Effector memory CD4-positive, alpha-beta T cell (primary cell): ENCODE measurements at regions not wholly inside any gene's neighbourhood (a gene's known extent, or its start where the extent isn't known, plus 50 kb on each side); places are given as distances from the start of the nearest gene placed in this dataset.

ENCODE experiments used
- DNase-seq, 3 donors: peaks; one replicate each; pipeline ENCODE4 v3.0.0-alpha.2; 2020
- H3K27ac ChIP-seq: 2 replicates; pipeline ENCODE4 v1.7.0; 2013; ENCODE audit warnings: mild to moderate bottlenecking, low read length, moderate library complexity; ENCODE audit not compliant: insufficient read depth, poor library complexity, severe bottlenecking
- H3K27me3 ChIP-seq: replicated peaks from 2 replicates; pipeline ENCODE4 v1.7.0; 2013; ENCODE audit warnings: mild to moderate bottlenecking, low read length; ENCODE audit not compliant: insufficient read depth, control insufficient read depth, poor library complexity, severe bottlenecking
- H3K36me3 ChIP-seq: 2 replicates; pipeline ENCODE4 v1.7.0; 2013; ENCODE audit warnings: mild to moderate bottlenecking, low read length, moderate library complexity; ENCODE audit not compliant: control insufficient read depth, insufficient read depth
- H3K4me1 ChIP-seq: 2 replicates; pipeline ENCODE4 v1.7.0; 2013; ENCODE audit warnings: low read length, mild to moderate bottlenecking; ENCODE audit not compliant: control insufficient read depth, insufficient read depth, poor library complexity, severe bottlenecking
- H3K4me3 ChIP-seq: 2 replicates; pipeline ENCODE4 v1.7.0; 2013; ENCODE audit warnings: low read length, low read depth, mild to moderate bottlenecking; ENCODE audit not compliant: insufficient read depth, poor library complexity, severe bottlenecking
- H3K9me3 ChIP-seq: 2 replicates; pipeline ENCODE4 v1.7.0; 2013; ENCODE audit warnings: mild to moderate bottlenecking, low read length, moderate library complexity; ENCODE audit not compliant: control insufficient read depth

DNA sequence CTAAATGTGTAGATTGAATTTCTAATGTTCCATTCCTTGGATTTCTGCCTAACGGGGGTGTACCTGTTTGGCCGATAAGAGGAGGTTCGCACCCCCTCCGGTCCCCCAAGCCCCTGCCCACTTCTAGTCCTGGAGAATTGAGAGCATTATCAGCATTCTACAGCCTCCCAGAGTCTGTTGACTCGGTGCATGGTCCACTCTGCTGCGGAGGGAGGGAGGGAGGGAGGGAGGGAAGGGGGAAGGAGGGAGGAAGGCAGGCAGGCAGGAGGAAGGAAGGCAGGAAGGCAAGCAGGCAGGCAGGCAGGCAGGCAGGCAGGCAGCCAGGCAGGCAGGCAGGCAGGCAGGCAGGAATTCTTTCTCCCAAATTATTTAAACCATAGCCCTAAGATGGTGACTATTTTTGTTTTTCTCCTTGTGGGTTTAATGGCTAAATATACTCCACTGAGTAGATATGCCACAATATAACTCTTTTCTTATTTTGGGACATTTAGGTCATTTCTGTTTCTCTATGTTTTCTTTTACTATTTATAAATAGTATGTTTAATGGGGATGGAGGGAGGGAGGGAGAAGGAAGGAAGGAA, 69.5 kb upstream of the CHST15 start:
- no peak overlapping the region for H3K27ac ChIP-seq
- H3K36me3 ChIP-seq: no peaks in the 10 kb centered on the region
- no peak overlapping the region for H3K4me3 ChIP-seq
- no peaks in the 10 kb centered on the region for H3K9me3 ChIP-seq
- no peak for DNase-seq
- H3K27me3 ChIP-seq: no peaks in the 10 kb centered on the region
- H3K4me1 ChIP-seq: no peaks in the 10 kb centered on the region

DNA sequence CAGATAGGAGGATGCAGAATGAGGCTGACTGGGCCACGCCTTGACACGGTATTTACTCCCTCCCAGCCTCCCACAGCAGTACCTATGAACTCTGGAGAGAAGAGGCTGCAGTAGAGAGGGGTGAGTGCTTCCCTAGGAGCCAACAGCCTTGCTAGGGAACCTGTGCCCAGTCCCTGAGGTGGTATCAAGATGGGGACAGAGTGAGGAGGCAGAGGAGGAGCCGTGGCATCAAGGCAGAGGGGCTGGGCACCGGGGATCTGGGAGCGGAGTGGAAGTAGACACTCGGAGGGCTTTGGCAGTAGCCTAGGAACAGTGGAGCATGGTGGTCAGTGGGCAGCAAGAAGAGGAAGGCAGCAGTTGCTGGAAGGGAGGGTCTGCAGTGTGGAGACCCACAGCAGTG, 68.7 kb upstream of the CHST15 start:
- no peaks in the 10 kb centered on the region for H3K36me3 ChIP-seq
- no peak for DNase-seq
- H3K4me1 ChIP-seq: no peaks in the 10 kb centered on the region
- no peak overlapping the region for H3K4me3 ChIP-seq
- no peak overlapping the region for H3K27ac ChIP-seq
- H3K9me3 ChIP-seq: no peaks in the 10 kb centered on the region
- no peaks in the 10 kb centered on the region for H3K27me3 ChIP-seq

DNA sequence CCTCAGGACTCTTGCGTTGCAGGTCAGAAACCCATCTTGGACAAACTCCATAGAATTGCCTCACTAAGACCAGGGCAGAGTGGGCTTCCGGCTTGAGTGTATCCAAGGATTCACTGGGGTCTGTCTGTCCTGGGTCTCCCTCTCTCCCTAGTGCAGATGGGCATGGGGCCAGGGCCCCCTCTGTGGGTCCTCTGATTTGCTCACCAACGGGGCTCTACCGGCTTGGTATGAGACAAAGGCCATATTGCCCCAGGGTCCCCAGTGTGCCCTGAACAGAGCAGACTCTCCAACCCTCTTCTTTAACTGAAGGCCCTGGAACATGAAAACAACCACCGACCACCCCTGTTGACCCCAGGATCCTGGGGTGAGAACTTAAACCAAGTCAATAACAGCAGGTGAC, 68.2 kb upstream of the CHST15 start:
- Histone ChIP-seq H3K27me3 (no peaks in the 10 kb centered on the region), H3K9me3 (no peaks in the 10 kb centered on the region), H3K27ac (no peak overlapping the region), H3K4me1 (no peaks in the 10 kb centered on the region), H3K4me3 (no peak overlapping the region), H3K36me3 (no peaks in the 10 kb centered on the region)
- DNase-seq: no peak

DNA sequence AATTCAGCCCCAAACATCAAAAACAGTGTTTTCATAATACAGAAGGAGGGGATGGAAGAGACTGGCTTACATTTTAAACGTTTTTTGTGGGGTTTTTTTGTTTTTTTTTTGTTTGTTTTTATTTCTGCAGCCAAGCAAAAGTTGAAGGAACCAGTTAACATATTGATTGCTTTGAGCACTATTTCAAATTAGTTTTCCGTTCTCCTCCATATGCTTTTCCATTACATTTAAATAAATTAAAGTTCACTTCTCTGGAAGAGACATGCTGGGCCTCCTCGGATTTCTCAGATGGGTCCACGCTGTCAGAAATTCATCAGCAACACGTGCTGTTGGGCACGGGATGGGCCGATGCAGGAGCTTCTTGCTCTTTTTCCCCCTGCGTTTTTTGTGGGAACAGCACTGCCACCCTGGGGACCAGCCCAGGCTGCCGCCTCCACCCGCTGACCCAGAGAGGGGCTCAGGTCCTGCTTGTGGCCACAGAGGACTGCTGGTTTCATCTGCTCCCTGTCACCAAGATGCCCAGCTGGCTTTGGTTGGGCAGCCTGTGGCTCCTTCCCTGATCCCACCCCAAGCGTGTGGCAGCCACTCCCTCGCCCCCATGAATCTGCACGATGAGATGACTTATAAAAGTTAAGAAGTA, 67.7 kb upstream of the CHST15 start:
- Histone ChIP-seq H3K4me1 (no peaks in the 10 kb centered on the region), H3K27ac (no peak overlapping the region), H3K4me3 (no peak overlapping the region), H3K9me3 (no peaks in the 10 kb centered on the region), H3K36me3 (no peaks in the 10 kb centered on the region), H3K27me3 (no peaks in the 10 kb centered on the region)
- DNase-seq: no peak

DNA sequence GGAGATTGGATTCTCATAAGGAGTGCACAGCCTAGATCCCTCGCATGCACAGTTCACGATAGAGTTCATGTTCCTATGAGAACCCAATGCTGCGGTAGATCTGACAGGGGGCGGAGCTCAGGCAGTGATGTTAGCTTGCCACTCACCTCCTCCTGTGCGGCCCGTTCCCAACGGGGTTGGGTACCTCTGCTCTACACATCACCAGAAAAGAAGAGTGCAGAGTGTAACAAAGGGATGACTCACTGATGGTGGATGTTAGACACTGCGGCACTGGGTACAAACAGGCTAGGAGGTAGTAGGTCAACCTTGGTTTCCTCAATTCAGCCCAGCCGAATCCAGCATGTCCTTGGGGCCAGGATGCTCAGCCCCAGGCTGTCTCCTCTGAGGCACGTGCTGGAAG, 66.8 kb upstream of the CHST15 start:
- no peak overlapping the region for H3K4me3 ChIP-seq

DNA sequence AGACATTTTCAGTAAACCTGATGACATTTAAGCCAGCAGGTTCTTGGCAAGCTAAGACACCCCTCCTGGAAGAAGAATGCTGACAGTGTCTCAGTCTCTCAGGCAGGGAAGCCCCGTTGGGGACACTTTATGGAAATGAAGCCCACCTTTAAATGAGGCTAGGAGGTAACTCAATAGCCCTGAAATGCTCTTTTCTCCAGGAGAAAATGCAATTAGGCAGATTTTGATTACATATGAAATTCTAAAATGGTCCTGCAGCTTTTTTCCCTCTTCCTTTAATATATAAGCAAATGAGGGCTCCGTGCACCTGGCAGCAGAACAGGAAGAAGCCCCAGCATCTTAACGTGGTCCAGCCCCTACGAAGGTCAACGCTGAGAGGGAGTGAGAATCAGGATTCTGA, 65.8 kb upstream of the CHST15 start:
- Histone ChIP-seq H3K27ac (no peak overlapping the region), H3K9me3 (no peaks in the 10 kb centered on the region), H3K4me1 (no peaks in the 10 kb centered on the region), H3K27me3 (no peaks in the 10 kb centered on the region), H3K4me3 (no peak overlapping the region), H3K36me3 (no peaks in the 10 kb centered on the region)
- no peak for DNase-seq

More for the DNA sequence above, 66.8 kb upstream of the CHST15 start:
- DNase-seq: no peak
- H3K9me3 ChIP-seq: no peaks in the 10 kb centered on the region
- no peaks in the 10 kb centered on the region for H3K4me1 ChIP-seq
- H3K36me3 ChIP-seq: no peaks in the 10 kb centered on the region
- H3K27me3 ChIP-seq: no peaks in the 10 kb centered on the region
- H3K27ac ChIP-seq: no peak overlapping the region

DNA sequence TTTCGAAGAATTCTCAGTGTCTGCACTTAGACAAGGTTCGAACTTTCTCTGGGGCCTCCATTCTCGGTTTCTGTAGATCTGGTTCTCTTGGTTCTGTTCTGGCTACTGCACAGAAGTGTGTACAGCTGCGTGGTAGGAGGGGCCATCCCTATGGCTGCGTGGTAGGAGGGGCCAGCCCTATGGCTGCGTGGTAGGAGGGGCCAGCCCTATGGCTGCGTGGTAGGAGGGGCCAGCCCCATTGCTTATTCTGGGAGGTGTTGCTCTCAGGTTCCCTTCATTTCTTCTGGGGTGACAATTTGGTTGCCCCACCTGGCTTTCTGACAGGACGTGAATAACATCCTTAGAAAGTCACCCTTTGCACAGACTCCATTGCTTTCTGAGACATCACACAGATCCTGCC, 65.2 kb upstream of the CHST15 start:
- Histone ChIP-seq H3K4me3 (no peak overlapping the region), H3K36me3 (no peaks in the 10 kb centered on the region), H3K27me3 (no peaks in the 10 kb centered on the region), H3K4me1 (no peaks in the 10 kb centered on the region), H3K9me3 (no peaks in the 10 kb centered on the region), H3K27ac (no peak overlapping the region)
- no peak for DNase-seq

DNA sequence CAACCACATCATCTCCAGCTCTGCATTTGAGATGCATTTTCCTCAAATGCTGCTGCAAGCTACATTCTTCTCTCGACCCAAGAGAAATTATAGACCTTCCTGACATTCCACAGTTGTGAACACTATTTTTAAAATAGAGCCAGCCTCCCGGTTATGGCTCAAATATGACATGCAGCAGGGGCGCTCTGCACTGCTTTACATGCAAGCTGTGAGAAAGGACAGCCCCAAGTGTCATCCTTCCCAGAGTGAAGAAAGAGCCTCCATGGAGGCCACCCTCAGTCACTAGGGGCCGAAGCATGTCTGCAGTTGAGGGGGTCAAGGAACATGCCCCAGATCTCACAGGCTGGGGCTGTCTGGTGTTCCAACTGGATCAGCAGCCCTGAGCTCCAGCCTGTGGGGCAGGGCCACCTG, 63.9 kb upstream of the CHST15 start:
- H3K27ac ChIP-seq: no peak overlapping the region
- H3K4me1 ChIP-seq: peaks cover 13% of the 10 kb centered on the region
- no peaks in the 10 kb centered on the region for H3K9me3 ChIP-seq
- H3K27me3 ChIP-seq: no peaks in the 10 kb centered on the region
- H3K4me3 ChIP-seq: no peak overlapping the region
- no peaks in the 10 kb centered on the region for H3K36me3 ChIP-seq
- DNase-seq: no peak

DNA sequence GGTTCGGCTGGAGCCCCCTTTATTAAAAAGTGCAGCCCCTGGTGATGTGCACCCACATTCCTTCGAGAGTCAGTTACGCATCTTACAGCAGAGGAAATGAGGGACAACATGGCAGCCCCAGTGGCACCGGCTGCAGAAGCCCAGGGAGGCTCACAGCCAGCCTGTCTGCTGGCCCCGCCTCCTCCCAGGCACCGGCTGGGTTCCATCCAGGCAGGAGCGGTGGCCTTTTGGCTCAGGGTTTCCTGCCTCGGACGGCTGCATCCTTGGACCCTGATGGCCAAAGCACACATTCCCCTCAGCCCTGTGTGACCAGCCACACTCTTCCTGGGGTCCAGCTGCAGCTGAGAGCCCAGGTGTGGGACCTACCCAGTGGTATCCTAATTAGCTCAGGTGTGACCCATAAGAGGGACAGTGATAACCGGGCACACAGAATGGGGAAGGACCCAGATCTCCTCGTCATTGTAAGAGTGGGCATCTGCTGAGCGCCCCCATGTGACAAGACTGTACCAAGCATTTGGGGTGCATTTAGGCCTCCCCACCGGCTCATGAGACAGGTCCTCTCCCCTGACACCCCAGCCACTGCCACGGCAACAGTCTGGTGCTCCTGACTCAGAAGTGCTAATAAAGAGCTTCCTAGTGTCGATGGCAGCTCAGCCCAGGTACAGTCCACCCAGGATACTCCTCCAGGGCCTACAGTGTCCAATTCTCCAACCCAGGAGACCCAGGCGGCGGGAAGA, 63.3 kb upstream of the CHST15 start:
- no peaks in the 10 kb centered on the region for H3K9me3 ChIP-seq
- H3K4me1 ChIP-seq: peaks cover 16% of the 10 kb centered on the region
- no peak overlapping the region for H3K4me3 ChIP-seq
- no peak for DNase-seq
- H3K27ac ChIP-seq: no peak overlapping the region
- H3K36me3 ChIP-seq: no peaks in the 10 kb centered on the region
- H3K27me3 ChIP-seq: no peaks in the 10 kb centered on the region

DNA sequence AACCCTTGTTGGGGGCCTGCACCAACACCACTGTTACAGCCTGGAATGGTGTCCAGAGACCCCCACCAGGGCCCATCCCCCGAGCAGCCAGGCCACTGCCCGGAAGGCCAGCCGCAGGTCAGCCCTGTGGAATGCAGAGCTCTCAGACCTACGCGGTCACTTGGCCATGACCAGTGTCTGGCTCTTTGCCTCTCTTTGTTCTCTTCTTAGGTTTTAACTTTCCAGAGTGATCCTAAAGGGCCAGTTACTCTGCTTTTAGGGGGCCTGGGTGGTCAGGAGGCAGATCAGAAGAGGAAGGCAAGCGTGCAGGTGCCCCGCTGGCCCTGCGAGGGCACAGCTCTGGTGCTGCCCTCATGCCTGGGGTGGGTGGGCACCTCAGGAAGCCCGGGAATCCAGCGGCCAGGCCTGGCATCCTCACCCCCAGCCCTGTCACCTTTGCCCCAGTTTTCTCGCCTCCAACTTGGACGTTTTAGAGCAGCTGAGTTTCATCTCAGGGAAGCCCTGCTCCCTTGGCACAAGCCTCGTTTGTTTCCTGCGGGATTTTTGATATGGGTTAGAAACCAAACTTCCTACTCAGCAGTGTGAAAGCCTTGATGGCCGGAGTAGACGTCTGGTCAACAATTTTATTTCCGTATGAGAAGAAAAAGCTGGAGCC, 62.5 kb upstream of the CHST15 start:
- H3K9me3 ChIP-seq: no peaks in the 10 kb centered on the region
- H3K36me3 ChIP-seq: no peaks in the 10 kb centered on the region
- no peak overlapping the region for H3K27ac ChIP-seq
- no peak overlapping the region for H3K4me3 ChIP-seq
- no peaks in the 10 kb centered on the region for H3K27me3 ChIP-seq
- H3K4me1 ChIP-seq: peaks cover 16% of the 10 kb centered on the region
- DNase-seq: no peak
